A673 (cell line): ENCODE measurements at regions not wholly inside any gene's neighbourhood (a gene's known extent, or its start where the extent isn't known, plus 50 kb on each side); places are given as distances from the start of the nearest gene placed in this dataset.
A peak's percentile ranks its signal among the peaks of the same experiment; 100 is the strongest.

Source experiments
- BruUV-seq: library from RNA; stranded (reverse); fragments of 400-500 nt; replicated peaks from 2 replicates; lab custom pipeline; 2021; lab: Mats Ljungman, UMichigan
- CTCF ChIA-PET: fragments of 300-600 bp; sonication (Branson Sonifier 250); formaldehyde crosslinking; loops from one replicate; lab custom pipeline; 2022; ENCODE audit warnings: antibody characterized with exemption; lab: Charles Lee
- POLR2A ChIA-PET: fragments of 300-600 bp; sonication (Branson Sonifier 250); formaldehyde crosslinking; loops from one replicate; lab custom pipeline; 2022; ENCODE audit warnings: antibody characterized with exemption; ENCODE audit not compliant: low non-redundant PET; lab: Charles Lee
- DNase-seq: peaks from one replicate; pipeline ENCODE4 v3.0.0-alpha.2; 2015; ENCODE audit warnings: low spot score
- H3K27ac ChIP-seq: fragments of 200-600 bp; sonication (generic); 2 replicates; pipeline ENCODE4 v1.5.1; 2016; ENCODE audit warnings: mixed run types, low read depth, mild to moderate bottlenecking, mixed read lengths, antibody characterized with exemption, low read length; ENCODE audit not compliant: poor library complexity, severe bottlenecking
- H3K27me3 ChIP-seq: fragments of 200-600 bp; sonication (generic); replicated peaks from 2 replicates; pipeline ENCODE4 v1.6.1; 2017; ENCODE audit warnings: mixed run types, low read depth, mild to moderate bottlenecking, mixed read lengths, antibody characterized with exemption, low read length; ENCODE audit not compliant: insufficient read depth, poor library complexity
- H3K36me3 ChIP-seq: fragments of 200-600 bp; sonication (generic); 2 replicates; pipeline ENCODE4 v1.6.1; 2016; ENCODE audit warnings: mixed run types, mild to moderate bottlenecking, mixed read lengths, antibody characterized with exemption, low read length; ENCODE audit not compliant: insufficient read depth, poor library complexity, severe bottlenecking
- H3K4me1 ChIP-seq: fragments of 200-600 bp; sonication (generic); 2 replicates; pipeline ENCODE4 v1.6.1; 2017; ENCODE audit warnings: mixed run types, mild to moderate bottlenecking, mixed read lengths, antibody characterized with exemption, low read length; ENCODE audit not compliant: insufficient read depth, poor library complexity, severe bottlenecking
- H3K4me3 ChIP-seq: fragments of 200-600 bp; sonication (generic); 2 replicates; pipeline ENCODE4 v1.5.1; 2016; ENCODE audit warnings: low read depth, mixed run types, mild to moderate bottlenecking, mixed read lengths, low read length; ENCODE audit not compliant: poor library complexity, severe bottlenecking
- H3K9me3 ChIP-seq: fragments of 200-600 bp; sonication (generic); 2 replicates; pipeline ENCODE4 v1.6.1; 2016; ENCODE audit warnings: mixed run types, low read depth, mild to moderate bottlenecking, mixed read lengths, antibody characterized with exemption, low read length; ENCODE audit not compliant: poor library complexity, severe bottlenecking
- EZH2 ChIP-seq: fragments of 200-600 bp; sonication (generic); IDR thresholded peaks from 2 replicates; pipeline ENCODE4 v1.6.1; 2017; ENCODE audit warnings: borderline replicate concordance, low read depth, mild to moderate bottlenecking, mixed read lengths, antibody characterized with exemption, low read length; ENCODE audit not compliant: poor library complexity, severe bottlenecking
- intact Hi-C: fragments of 100-400 bp; cut with micrococcal nuclease; formaldehyde crosslinking; loops from one replicate; pipeline ENCODE4 v1.10.0; 2022; ENCODE audit not compliant: unreplicated experiment
- TF ChIP-seq, protein P1 (sequence below): fragments of 300-800, 200-600 bp; sonication (generic); conservative IDR thresholded peaks from 2 replicates; pipeline ENCODE4 v1.5.1; 2017; ENCODE audit warnings: low read depth, mild to moderate bottlenecking, antibody characterized with exemption, low read length, moderate library complexity, mixed read lengths

DNA sequence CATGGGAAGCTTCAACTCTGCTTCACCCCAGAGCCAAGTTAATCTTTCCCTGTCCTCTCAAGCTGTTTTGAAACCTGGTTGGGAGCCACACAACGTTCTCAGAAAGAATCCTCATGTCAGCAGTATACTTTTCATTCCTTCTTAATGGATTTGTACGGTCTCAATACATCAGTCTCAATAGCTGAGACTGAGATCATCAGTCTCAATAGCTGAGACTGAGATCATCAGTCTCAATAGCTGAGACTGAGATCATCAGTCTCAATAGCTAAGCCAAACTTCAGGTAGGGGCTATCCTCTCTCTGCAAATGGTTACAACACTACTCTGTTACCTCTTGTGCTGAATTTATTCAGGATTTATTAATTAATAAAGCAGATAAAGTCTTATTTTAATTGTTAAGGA lies 1317.4 kb upstream of the CDH9 start:
- no peak for DNase-seq
- no peak overlapping the region for H3K27ac ChIP-seq
- no TSS peak for BruUV-seq
- no peaks in the 10 kb centered on the region for H3K36me3 ChIP-seq
- POLR2A ChIA-PET: no interaction called here
- intact Hi-C loops: no loop called here
- no peaks in the 10 kb centered on the region for H3K27me3 ChIP-seq
- H3K9me3 ChIP-seq: peaks cover 3% of the 10 kb centered on the region
- no peaks in the 10 kb centered on the region for H3K4me1 ChIP-seq
- TF ChIP-seq, protein P1, sequence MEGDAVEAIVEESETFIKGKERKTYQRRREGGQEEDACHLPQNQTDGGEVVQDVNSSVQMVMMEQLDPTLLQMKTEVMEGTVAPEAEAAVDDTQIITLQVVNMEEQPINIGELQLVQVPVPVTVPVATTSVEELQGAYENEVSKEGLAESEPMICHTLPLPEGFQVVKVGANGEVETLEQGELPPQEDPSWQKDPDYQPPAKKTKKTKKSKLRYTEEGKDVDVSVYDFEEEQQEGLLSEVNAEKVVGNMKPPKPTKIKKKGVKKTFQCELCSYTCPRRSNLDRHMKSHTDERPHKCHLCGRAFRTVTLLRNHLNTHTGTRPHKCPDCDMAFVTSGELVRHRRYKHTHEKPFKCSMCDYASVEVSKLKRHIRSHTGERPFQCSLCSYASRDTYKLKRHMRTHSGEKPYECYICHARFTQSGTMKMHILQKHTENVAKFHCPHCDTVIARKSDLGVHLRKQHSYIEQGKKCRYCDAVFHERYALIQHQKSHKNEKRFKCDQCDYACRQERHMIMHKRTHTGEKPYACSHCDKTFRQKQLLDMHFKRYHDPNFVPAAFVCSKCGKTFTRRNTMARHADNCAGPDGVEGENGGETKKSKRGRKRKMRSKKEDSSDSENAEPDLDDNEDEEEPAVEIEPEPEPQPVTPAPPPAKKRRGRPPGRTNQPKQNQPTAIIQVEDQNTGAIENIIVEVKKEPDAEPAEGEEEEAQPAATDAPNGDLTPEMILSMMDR: no peak
- TF ChIP-seq EZH2: no peak
- H3K4me3 ChIP-seq: no peak overlapping the region
- CTCF ChIA-PET: no interaction called here

DNA sequence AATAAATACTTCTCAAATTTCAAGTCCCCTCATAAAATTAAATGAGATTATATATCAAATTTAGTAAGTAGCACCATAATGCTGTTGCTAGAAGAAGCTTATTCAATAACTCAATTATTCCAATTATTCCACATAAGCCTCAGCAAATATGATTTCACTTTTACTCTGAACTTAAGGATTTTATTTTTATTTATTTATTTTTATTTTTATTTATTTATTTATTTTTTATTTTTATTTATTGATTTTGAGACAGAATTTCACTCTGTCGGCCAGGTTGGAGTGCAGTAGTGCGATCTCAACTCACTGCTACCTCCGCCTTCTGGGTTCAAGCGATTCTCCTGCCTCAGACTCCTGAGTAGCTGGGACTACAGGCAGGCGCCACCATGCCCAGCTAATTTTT lies 1308.3 kb upstream of the CDH9 start:
- no peaks in the 10 kb centered on the region for H3K36me3 ChIP-seq
- CTCF ChIA-PET: no interaction called here

DNA sequence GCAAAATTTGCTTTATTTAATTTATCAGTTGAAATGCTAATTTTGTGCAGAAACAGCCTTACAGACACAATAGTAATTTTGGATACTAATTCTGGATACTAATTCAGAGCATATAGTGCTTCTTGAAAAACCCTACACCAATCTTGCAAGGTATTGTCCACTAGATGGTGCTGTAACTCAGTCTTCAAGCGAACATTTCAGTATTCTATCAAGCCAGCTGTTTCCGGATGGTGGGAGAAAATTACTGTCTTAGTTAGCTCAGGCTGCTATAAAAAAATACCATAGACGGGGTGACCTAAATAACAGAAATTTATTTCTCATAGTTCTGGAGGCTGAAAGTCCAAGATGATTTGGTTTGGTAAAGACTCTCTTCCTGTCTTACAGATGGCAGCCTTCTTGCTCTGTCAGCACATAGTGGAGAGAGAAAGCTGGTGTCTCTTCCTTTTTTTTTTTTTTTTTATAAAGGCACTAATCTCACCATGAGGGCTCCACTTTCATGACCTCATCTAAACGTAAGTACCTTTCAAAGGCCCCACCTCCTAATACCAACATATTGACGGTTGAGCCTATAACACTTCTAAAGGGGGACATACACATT lies 1306.5 kb upstream of the CDH9 start:
- intact Hi-C loops: loop anchor here (1.0 to 5.0 kb wide), 3 partner anchors 231 to 552 kb away; no protein-coding TSS in a partner anchor

More for the DNA sequence above, 1308.3 kb upstream of the CDH9 start:
- Histone ChIP-seq H3K4me1 (no peaks in the 10 kb centered on the region), H3K27ac (no peak overlapping the region), H3K27me3 (no peaks in the 10 kb centered on the region), H3K9me3 (no peaks in the 10 kb centered on the region), H3K4me3 (no peak overlapping the region)
- POLR2A ChIA-PET: no interaction called here
- BruUV-seq: no TSS peak
- DNase-seq: no peak
- no peak for TF ChIP-seq EZH2
- TF ChIP-seq, protein P1: no peak
- intact Hi-C loops: loop anchor here (5.0 kb wide), 1 partner anchor 551 kb away; no protein-coding TSS in a partner anchor

More for the DNA sequence above, 1306.5 kb upstream of the CDH9 start:
- Histone ChIP-seq H3K27ac (no peak overlapping the region), H3K4me3 (no peak overlapping the region), H3K9me3 (no peaks in the 10 kb centered on the region), H3K36me3 (no peaks in the 10 kb centered on the region), H3K27me3 (no peaks in the 10 kb centered on the region), H3K4me1 (no peaks in the 10 kb centered on the region)
- ChIA-PET POLR2A (no interaction called here), CTCF (interaction anchor here (0.6 to 1.2 kb wide), 6 partner anchors 226 to 552 kb away, joined by 3 to 6 read pairs (median 4); no protein-coding TSS in a partner anchor)
- BruUV-seq: no TSS peak
- peak; percentile 73 for DNase-seq
- no peak for TF ChIP-seq EZH2
- TF ChIP-seq, protein P1: peak; percentile 74
